NCI-H82 (cell line): ENCODE measurements at regions not wholly inside any gene's neighbourhood (a gene's known extent, or its start where the extent isn't known, plus 50 kb on each side); places are given as distances from the start of the nearest gene placed in this dataset.

Experiments used
- DNase-seq: peaks from one replicate; lab custom pipeline; 2025; lab: John Stamatoyannopoulos, UW

- DNase-seq = no peak
These were observed 1089.1 kb downstream of the TRHDE start for GRCh38 chr12:73361156-73361863.

- no peak for DNase-seq
These were observed 1089.7 kb downstream of the TRHDE start for GRCh38 chr12:73361864-73362230.

GRCh38 chr12:73362666-73363065 is 1090.5 kb downstream of the TRHDE start:
- no peak for DNase-seq

GRCh38 chr12:73372856-73373255 is 1100.7 kb downstream of the TRHDE start:
- DNase-seq = no peak

GRCh38 chr12:73374360-73374759 is 1102.2 kb downstream of the TRHDE start:
- DNase-seq = no peak

GRCh38 chr12:73383584-73384222 is 1111.5 kb downstream of the TRHDE start:
- DNase-seq = no peak

- no peak for DNase-seq
These were observed 1112.4 kb downstream of the TRHDE start for GRCh38 chr12:73384592-73384991.

GRCh38 chr12:73390261-73390660 is 1118.1 kb downstream of the TRHDE start:
- DNase-seq = no peak

- DNase-seq = no peak
These were observed 1124.6 kb upstream of the ATXN7L3B start for GRCh38 chr12:73413051-73413450.

- DNase-seq = no peak
These were observed 1123.7 kb upstream of the ATXN7L3B start for GRCh38 chr12:73413974-73414373.

GRCh38 chr12:73414926-73415325 is 1122.7 kb upstream of the ATXN7L3B start:
- no peak for DNase-seq

GRCh38 chr12:73418541-73418940 is 1119.1 kb upstream of the ATXN7L3B start:
- no peak for DNase-seq

GRCh38 chr12:73421832-73422231 is 1115.8 kb upstream of the ATXN7L3B start:
- DNase-seq = no peak

GRCh38 chr12:73424484-73424883 is 1113.2 kb upstream of the ATXN7L3B start:
- no peak for DNase-seq

GRCh38 chr12:73445658-73446324 is 1091.8 kb upstream of the ATXN7L3B start:
- no peak for DNase-seq

GRCh38 chr12:73452672-73453469 is 1084.8 kb upstream of the ATXN7L3B start:
- DNase-seq = no peak

GRCh38 chr12:73460212-73460611 is 1077.4 kb upstream of the ATXN7L3B start:
- DNase-seq = no peak

- no peak for DNase-seq
These were observed 1072.5 kb upstream of the ATXN7L3B start for GRCh38 chr12:73465106-73465505.

GRCh38 chr12:73486256-73486655 is 1051.4 kb upstream of the ATXN7L3B start:
- DNase-seq = no peak

- DNase-seq = no peak
These were observed 1031.0 kb upstream of the ATXN7L3B start for GRCh38 chr12:73506611-73507010.

- DNase-seq = peak; percentile 59
These were observed 1023.0 kb upstream of the ATXN7L3B start for GRCh38 chr12:73514672-73515071.

GRCh38 chr12:73517859-73518258 is 1019.8 kb upstream of the ATXN7L3B start:
- no peak for DNase-seq
